ENCODE measurements at regions not wholly inside any gene's neighbourhood (a gene's known extent, or its start where the extent isn't known, plus 50 kb on each side); places are given as distances from the start of the nearest gene placed in this dataset.

DNA sequence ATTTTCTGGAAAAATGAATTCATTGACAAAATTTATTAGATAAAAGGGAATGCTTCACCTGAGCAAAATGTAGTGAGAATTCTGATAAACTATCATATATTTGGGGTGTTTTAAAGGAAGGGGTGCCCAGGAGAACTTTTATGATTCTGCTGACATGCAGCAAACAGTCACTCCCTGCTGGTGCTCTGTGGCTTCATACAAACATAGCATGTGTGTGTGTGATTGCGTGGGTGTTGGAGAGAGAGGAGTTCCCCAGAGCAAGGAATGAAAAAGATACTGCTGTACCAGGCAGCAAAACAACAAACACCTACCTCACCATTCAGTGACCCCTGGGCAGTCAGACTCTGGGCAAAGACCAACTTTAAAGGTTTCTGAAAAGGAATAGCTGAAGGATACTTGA lies 546.7 kb downstream of the RFC3 start:
- TF ChIP-seq ESRRG (CRISPR knock-in tag; IDR thresholded peaks at IDR 0.05) (no peak), ZNF70 (CRISPR knock-in tag; IDR thresholded peaks at IDR 0.05) (no peak), BACH2 (CRISPR knock-in tag; IDR thresholded peaks at IDR 0.05; ENCODE audit: borderline replicate concordance) (no peak), PPARA (CRISPR knock-in tag; IDR thresholded peaks at IDR 0.05; ENCODE audit: borderline replicate concordance) (no peak), TOX (CRISPR knock-in tag; IDR thresholded peaks at IDR 0.05; ENCODE audit: borderline replicate concordance) (no peak), ISL1 (CRISPR knock-in tag; IDR thresholded peaks at IDR 0.05) (no peak), ARNTL (CRISPR knock-in tag; IDR thresholded peaks at IDR 0.05; ENCODE audit: borderline replicate concordance, low read depth) (no peak)
- TF ChIP-seq, protein P1, sequence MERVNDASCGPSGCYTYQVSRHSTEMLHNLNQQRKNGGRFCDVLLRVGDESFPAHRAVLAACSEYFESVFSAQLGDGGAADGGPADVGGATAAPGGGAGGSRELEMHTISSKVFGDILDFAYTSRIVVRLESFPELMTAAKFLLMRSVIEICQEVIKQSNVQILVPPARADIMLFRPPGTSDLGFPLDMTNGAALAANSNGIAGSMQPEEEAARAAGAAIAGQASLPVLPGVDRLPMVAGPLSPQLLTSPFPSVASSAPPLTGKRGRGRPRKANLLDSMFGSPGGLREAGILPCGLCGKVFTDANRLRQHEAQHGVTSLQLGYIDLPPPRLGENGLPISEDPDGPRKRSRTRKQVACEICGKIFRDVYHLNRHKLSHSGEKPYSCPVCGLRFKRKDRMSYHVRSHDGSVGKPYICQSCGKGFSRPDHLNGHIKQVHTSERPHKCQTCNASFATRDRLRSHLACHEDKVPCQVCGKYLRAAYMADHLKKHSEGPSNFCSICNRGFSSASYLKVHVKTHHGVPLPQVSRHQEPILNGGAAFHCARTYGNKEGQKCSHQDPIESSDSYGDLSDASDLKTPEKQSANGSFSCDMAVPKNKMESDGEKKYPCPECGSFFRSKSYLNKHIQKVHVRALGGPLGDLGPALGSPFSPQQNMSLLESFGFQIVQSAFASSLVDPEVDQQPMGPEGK (CRISPR knock-in tag; IDR thresholded peaks at IDR 0.05; ENCODE audit: borderline replicate concordance) = no peak
- TF ChIP-seq, protein P2, sequence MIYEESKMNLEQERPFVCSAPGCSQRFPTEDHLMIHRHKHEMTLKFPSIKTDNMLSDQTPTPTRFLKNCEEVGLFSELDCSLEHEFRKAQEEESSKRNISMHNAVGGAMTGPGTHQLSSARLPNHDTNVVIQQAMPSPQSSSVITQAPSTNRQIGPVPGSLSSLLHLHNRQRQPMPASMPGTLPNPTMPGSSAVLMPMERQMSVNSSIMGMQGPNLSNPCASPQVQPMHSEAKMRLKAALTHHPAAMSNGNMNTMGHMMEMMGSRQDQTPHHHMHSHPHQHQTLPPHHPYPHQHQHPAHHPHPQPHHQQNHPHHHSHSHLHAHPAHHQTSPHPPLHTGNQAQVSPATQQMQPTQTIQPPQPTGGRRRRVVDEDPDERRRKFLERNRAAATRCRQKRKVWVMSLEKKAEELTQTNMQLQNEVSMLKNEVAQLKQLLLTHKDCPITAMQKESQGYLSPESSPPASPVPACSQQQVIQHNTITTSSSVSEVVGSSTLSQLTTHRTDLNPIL (CRISPR knock-in tag; IDR thresholded peaks at IDR 0.05; ENCODE audit: low read depth) = no peak
- TF ChIP-seq, protein P3, sequence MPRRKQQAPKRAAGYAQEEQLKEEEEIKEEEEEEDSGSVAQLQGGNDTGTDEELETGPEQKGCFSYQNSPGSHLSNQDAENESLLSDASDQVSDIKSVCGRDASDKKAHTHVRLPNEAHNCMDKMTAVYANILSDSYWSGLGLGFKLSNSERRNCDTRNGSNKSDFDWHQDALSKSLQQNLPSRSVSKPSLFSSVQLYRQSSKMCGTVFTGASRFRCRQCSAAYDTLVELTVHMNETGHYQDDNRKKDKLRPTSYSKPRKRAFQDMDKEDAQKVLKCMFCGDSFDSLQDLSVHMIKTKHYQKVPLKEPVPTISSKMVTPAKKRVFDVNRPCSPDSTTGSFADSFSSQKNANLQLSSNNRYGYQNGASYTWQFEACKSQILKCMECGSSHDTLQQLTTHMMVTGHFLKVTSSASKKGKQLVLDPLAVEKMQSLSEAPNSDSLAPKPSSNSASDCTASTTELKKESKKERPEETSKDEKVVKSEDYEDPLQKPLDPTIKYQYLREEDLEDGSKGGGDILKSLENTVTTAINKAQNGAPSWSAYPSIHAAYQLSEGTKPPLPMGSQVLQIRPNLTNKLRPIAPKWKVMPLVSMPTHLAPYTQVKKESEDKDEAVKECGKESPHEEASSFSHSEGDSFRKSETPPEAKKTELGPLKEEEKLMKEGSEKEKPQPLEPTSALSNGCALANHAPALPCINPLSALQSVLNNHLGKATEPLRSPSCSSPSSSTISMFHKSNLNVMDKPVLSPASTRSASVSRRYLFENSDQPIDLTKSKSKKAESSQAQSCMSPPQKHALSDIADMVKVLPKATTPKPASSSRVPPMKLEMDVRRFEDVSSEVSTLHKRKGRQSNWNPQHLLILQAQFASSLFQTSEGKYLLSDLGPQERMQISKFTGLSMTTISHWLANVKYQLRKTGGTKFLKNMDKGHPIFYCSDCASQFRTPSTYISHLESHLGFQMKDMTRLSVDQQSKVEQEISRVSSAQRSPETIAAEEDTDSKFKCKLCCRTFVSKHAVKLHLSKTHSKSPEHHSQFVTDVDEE (CRISPR knock-in tag; IDR thresholded peaks at IDR 0.05) = no peak
- ATAC-seq = no peak

DNA sequence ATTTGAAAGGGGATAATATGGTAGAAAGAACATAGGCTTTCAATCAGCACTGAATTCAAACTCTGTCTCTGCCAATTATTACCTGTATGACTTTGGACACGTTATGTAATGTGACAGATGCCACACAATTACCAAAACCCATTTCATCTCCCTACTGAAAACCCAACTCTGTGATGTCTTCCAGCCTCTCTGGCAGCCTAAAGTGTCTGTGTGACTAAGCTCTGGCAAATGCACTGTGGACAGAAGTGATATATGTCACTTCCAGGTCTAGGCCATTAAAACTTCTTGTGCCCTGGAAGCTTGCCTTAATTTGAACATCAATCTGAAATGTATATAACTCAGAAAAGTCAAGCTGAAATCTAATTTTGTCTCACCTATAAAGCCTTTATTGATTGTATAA lies 552.0 kb downstream of the RFC3 start:
- peak; percentile 58; the same call in 2 of the 3 replicates for ATAC-seq
- TF ChIP-seq ISL1 (CRISPR knock-in tag; IDR thresholded peaks at IDR 0.05) (peak; percentile 84), CSDC2 (CRISPR knock-in tag; IDR thresholded peaks at IDR 0.05) (no peak)

DNA sequence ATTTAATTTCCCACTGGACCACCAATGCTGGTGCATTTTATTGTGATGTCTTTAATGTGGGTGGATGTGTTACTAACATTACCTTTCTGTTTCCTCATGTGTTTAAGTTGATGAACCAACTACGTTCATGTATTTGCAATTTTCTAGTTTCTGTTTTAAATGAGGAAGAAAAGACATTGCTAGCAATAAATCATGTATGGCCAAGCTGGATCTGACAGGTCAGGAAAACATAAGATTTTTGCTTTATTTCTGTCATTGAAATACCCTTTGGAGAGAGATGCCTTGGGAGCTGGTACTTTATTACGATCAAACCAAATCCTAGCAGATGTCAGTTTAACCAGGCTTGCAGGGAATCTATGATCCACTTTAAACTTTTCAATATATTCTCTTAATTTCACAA lies 553.2 kb downstream of the RFC3 start:
- no peak for ATAC-seq
- TF ChIP-seq ZFP30 (CRISPR knock-in tag; IDR thresholded peaks at IDR 0.05) = no peak

DNA sequence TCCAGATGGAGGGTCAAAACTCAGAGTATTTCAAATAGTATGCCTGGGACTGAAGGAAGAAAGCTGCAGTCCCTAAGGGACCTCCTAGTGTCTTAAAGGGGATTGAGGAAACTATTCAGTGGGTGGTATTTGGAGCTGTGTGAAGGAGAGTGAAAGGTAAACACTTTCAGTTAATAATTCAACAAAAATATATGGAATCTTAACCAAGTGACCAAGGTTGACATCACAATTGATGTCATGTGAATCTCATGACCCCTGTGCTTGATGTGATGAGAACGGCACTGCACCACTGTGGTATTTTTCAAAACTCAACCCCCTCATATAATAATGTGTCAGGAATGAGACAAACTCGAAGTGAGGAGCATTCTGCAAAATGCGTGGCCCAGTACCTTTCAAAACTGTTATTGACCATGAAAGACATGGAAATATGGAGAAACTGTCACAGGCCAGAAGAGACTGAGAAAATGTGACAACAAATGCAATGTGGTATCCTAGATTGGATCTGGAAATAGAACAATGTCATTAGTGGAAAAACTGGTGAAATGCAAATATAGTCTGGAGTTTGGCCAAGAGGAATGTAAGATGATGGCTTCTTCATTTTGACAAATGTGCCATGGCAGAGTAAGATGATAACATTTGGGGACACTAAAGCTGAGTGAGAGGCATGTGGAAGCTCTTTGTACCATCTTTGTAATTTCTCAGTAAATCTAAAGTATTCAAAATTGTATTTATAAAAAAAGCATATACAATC lies 553.9 kb downstream of the RFC3 start:
- TF ChIP-seq CSDC2 (CRISPR knock-in tag; IDR thresholded peaks at IDR 0.05) (no peak), ISL1 (CRISPR knock-in tag; IDR thresholded peaks at IDR 0.05) (no peak), TCF4 (CRISPR knock-in tag; IDR thresholded peaks at IDR 0.05; ENCODE audit: borderline replicate concordance) (no peak), PPARA (CRISPR knock-in tag; IDR thresholded peaks at IDR 0.05; ENCODE audit: borderline replicate concordance) (no peak)
- no peak for ATAC-seq

DNA sequence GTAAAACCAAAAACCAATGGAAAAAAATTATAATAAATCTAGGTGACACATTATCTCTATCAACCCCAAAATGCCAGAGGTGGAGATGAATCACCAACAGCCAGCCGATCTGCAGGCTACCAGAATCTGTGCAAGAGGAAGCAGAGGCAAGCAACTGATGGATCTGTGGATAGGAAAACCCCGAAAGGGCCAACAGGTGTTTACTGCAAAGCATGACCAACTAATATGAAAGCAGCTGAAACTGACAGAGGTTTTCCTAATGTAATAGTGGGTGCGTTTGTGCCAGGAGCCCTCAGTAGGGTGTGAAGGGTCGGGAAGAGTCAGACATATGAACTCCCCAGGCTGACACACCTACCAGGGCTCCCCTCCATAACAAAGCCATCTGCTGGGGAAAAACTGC lies 554.6 kb downstream of the RFC3 start:
- ATAC-seq = no peak
- TF ChIP-seq, protein P3 (CRISPR knock-in tag; IDR thresholded peaks at IDR 0.05) = no peak
- TF ChIP-seq, protein P2 (CRISPR knock-in tag; IDR thresholded peaks at IDR 0.05; ENCODE audit: low read depth) = no peak
- TF ChIP-seq, protein P4, sequence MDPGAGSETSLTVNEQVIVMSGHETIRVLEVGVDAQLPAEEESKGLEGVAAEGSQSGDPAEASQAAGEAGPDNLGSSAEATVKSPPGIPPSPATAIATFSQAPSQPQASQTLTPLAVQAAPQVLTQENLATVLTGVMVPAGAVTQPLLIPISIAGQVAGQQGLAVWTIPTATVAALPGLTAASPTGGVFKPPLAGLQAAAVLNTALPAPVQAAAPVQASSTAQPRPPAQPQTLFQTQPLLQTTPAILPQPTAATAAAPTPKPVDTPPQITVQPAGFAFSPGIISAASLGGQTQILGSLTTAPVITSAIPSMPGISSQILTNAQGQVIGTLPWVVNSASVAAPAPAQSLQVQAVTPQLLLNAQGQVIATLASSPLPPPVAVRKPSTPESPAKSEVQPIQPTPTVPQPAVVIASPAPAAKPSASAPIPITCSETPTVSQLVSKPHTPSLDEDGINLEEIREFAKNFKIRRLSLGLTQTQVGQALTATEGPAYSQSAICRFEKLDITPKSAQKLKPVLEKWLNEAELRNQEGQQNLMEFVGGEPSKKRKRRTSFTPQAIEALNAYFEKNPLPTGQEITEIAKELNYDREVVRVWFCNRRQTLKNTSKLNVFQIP (CRISPR knock-in tag; IDR thresholded peaks at IDR 0.05; ENCODE audit: borderline replicate concordance, low read depth) = no peak
- TF ChIP-seq ZFP3 (CRISPR knock-in tag; IDR thresholded peaks at IDR 0.05) (no peak), OSR1 (CRISPR knock-in tag; IDR thresholded peaks at IDR 0.05) (no peak), ZNF70 (CRISPR knock-in tag; IDR thresholded peaks at IDR 0.05) (no peak), ZNF565 (CRISPR knock-in tag; conservative IDR thresholded peaks at IDR 0.05; ENCODE audit: low read depth) (no peak), RARB (CRISPR knock-in tag; IDR thresholded peaks at IDR 0.05) (no peak)
- TF ChIP-seq, protein P1 (CRISPR knock-in tag; IDR thresholded peaks at IDR 0.05; ENCODE audit: borderline replicate concordance) = no peak

Data from SK-N-SH treated with all-trans-retinoic acid at 6 μM for 48 hours (cell line).